NCI-H446 (cell line): ENCODE measurements at regions not wholly inside any gene's neighbourhood (a gene's known extent, or its start where the extent isn't known, plus 50 kb on each side); places are given as distances from the start of the nearest gene placed in this dataset.
"Not testable (repeated sequence)": the region's sequence is repeated elsewhere in the genome, so short reads cannot be mapped to it uniquely, and the experiment has no call there.

Experiments
- DNase-seq, 2 experiments: peaks; one replicate each; lab custom pipeline; 2025; lab: John Stamatoyannopoulos, UW

- no peak for DNase-seq
Observed at GRCh38 chr4:180280726-180281297, 1962.4 kb upstream of the TENM3 start.

GRCh38 chr4:180281724-180282123, 1961.5 kb upstream of the TENM3 start:
- no peak for DNase-seq

- no peak for DNase-seq
Observed at GRCh38 chr4:180284267-180284666, 1958.9 kb upstream of the TENM3 start.

GRCh38 chr4:180285796-180286195, 1957.4 kb upstream of the TENM3 start:
- DNase-seq, result no peak

- DNase-seq, result no peak
Observed at GRCh38 chr4:180292339-180292738, 1950.9 kb upstream of the TENM3 start.

GRCh38 chr4:180296036-180296599, 1947.1 kb upstream of the TENM3 start:
- DNase-seq, result no peak

GRCh38 chr4:180304321-180304720, 1938.9 kb upstream of the TENM3 start:
- no peak for DNase-seq

GRCh38 chr4:180310616-180311015, 1932.6 kb upstream of the TENM3 start:
- no peak for DNase-seq

GRCh38 chr4:180314972-180315371, 1928.2 kb upstream of the TENM3 start:
- no peak for DNase-seq

GRCh38 chr4:180330521-180330920, 1912.7 kb upstream of the TENM3 start:
- no peak for DNase-seq

GRCh38 chr4:180333162-180333561, 1910.0 kb upstream of the TENM3 start:
- DNase-seq, result no peak

GRCh38 chr4:180335566-180335965, 1907.6 kb upstream of the TENM3 start:
- DNase-seq, result no peak

GRCh38 chr4:180336494-180337090, 1906.6 kb upstream of the TENM3 start:
- no peak for DNase-seq

GRCh38 chr4:180341926-180342325, 1901.3 kb upstream of the TENM3 start:
- DNase-seq, result no peak

GRCh38 chr4:180350901-180351300, 1892.3 kb upstream of the TENM3 start:
- no peak for DNase-seq

GRCh38 chr4:180356766-180357165, 1886.4 kb upstream of the TENM3 start:
- no peak for DNase-seq

- not testable (repeated sequence) for DNase-seq
Observed at GRCh38 chr4:180360113-180360512, 1883.1 kb upstream of the TENM3 start.

- no peak for DNase-seq
Observed at GRCh38 chr4:180363815-180364214, 1879.4 kb upstream of the TENM3 start.

GRCh38 chr4:180372691-180373090, 1870.5 kb upstream of the TENM3 start:
- no peak for DNase-seq

GRCh38 chr4:180377741-180378140, 1865.5 kb upstream of the TENM3 start:
- no peak for DNase-seq

- no peak for DNase-seq
Observed at GRCh38 chr4:180380733-180381132, 1862.5 kb upstream of the TENM3 start.

- DNase-seq, result no peak
Observed at GRCh38 chr4:180391613-180392012, 1851.6 kb upstream of the TENM3 start.

GRCh38 chr4:180394312-180394711, 1848.9 kb upstream of the TENM3 start:
- no peak for DNase-seq

GRCh38 chr4:180394730-180395129, 1848.5 kb upstream of the TENM3 start:
- no peak for DNase-seq
